ENCODE measurements at regions not wholly inside any gene's neighbourhood (a gene's known extent, or its start where the extent isn't known, plus 50 kb on each side); places are given as distances from the start of the nearest gene placed in this dataset.
"Not testable (repeated sequence)": the region's sequence is repeated elsewhere in the genome, so short reads cannot be mapped to it uniquely, and the experiment has no call there.

DNA sequence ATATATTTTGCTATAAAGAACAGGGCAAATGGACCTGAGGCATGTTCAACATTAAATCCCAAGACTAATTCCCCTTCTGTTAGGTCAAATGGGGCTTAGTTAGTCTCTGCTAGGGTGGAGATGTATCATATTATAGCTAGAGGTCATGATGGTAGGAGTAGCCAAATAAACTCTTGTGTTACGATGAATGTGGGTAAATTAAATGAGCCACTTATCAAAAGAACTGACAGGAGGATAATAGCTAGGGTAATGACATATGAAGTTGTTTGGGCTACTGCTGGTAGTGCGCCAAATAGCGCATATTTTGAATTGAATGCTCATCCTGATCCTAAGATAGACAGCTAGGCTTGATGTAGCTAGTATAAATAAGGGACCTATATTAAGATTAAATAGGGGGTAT lies 445.0 kb downstream of the GXYLT1 start:
- POLR2A ChIA-PET = no interaction called here
- CTCF ChIA-PET = no interaction called here

DNA sequence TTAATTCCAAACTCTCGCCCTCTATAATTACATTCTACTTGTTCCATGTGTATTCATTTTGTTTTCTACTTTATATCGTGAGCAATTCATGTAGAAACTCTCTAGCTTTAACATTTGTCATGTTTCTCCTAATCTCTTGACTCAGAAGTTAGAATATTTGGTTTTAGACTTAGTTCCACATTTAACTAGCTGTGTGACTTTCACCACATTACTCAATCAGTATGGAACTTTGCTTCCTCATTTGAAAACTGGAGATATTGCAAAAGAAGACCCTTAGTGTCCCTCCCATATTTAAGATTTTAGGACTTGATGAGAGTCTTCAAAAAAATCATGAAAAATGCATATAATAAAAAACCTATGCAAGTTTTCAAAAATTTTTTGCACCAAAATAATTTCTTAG lies 447.5 kb downstream of the GXYLT1 start:
- POLR2A ChIA-PET = no interaction called here
- CTCF ChIA-PET = no interaction called here

DNA sequence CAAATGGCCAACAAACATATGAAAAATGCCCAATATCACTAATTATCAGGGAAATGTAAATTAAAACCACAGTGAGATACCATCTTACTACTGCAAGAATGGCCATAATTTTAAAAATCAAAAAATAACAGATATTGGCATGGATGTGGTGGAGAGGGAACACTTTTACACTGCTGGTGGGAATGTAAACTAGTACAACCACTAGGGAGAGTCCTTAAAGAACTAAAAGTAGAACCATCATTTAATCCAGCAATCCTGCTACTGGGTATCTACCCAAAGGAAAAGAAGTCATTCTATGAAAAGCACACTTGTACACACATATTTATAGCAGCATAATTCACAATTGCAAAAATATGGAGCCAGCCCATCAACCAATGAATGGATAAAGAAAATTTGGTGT lies 459.7 kb downstream of the GXYLT1 start:
- CTCF ChIA-PET = no interaction called here
- POLR2A ChIA-PET = no interaction called here

DNA sequence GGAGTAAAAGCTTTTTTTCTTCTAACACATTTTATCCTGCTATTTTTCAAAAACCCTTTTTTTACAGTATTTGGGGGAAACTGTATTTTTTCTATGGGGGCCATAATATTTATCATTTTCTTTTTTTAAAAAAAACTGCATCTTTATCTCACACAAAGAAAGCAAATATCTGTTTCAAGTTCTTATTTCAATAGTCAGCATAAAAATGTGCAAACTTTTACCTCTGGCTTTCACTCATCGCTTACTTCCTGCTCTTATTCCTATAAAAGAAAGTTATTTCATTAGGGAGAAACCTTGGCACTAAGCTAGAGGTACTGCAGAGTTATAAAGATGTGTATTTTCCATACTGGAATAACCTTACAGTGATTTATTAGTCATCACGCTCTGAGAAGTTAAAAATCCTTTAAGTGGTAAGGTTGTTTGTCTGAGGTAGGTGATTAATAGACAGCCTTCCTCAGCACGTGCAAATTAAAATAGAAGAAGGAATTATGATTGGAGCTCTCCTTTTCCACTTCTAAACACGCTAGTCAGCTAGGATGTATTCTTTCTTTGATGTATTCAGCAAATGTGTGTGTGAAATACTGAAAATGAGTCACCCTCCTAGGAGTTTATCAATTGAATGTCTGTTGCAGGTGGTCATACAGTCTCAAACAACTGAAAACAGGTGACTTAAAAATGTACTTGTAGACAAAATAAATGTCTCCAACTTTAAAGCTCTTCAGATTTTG lies 461.0 kb downstream of the GXYLT1 start:
- ChIA-PET CTCF (no interaction called here), POLR2A (no interaction called here)

DNA sequence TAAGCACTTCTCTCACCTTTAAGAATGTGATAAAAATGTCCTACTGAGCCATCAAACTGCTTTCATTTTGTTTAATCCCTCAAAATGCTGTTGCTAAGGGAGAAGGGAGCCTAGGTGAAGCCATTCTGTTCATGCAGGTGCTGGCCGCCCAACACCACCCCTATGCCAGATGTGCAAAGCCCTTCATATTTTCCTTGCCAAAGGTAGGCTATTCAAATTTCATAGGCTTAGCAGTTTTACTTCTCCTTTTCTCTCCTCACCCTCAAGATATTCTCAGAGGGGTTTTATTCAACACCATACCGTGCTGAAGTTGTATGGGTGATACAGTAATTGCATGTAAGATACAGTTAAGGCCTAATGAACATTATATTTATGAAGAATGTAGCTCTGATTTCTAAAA lies 461.7 kb downstream of the GXYLT1 start:
- ChIA-PET CTCF (no interaction called here), POLR2A (no interaction called here)

DNA sequence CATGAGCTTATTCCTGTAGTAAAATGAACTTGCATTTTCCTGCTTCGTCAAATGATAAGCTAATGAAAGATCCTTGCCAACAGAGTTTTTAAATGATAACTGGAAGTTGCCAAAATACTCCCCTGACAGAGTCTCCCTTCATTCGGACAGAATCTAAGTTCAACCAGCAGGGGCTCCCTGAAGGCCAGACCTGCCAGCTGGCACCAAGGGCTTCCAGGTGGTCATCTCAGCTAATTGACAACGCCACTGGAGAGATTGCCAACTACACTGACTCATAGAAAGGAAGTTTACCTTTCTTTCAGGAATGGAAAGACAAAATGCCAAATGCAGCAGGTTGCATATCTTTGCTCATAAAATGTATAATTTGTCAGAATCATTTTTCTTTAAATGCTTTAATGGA lies 462.8 kb downstream of the GXYLT1 start:
- POLR2A ChIA-PET = no interaction called here
- CTCF ChIA-PET = no interaction called here

DNA sequence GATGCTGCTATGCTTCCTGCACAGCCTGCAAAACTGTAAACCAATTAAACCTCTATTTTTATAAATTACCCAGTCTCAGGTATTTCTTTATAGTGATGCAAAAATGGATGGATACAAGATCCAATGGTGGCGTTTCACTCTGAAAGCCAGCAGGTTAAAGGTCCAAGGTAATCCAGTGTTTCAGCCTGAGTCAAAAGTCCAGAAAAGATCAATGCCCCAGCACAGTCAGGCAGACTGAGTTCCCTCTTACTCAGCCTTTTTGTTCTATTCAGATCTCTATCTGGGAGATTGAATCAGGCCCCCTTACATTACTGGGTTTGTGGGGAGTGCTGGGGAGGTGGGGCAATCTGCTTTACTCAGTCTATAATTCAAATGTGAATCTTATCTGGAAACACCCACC lies 464.5 kb downstream of the GXYLT1 start:
- ChIA-PET POLR2A (no interaction called here), CTCF (interaction anchor here (0.6 kb wide), 1 partner anchor 328 kb away, joined by 3 read pairs; no protein-coding TSS in a partner anchor)

DNA sequence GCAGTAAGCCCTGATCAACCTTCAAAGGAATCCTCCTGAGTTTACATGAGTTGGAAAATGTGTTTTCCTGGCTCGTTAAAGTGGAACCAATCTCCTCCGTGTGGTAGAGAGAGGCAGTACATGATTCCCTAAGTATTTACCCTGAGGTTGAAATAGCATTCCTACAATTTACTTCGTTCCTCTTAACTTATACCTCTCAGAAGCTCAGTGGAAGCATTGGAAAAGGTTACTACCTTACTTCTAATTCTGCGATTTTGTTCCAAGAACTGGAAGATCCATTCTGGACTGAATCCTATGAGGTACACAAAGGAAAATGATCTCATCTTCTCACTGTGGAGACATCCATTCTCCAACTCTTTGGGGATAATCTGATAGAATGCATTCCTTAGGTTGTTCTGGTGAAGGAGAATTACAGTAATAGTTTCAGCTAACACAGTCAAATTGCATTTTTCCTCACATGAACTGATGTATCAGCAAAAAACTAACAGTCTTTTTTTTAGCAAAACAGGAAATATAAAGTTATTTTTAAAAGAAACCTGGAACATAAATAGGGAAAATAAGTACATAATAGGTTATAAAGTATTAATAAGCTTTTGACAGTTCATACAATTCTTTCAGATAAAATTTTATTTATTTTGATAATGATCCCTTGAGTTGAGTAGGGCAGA lies 475.6 kb downstream of the PDZRN4 start:
- CTCF ChIA-PET = no interaction called here
- POLR2A ChIA-PET = no interaction called here

DNA sequence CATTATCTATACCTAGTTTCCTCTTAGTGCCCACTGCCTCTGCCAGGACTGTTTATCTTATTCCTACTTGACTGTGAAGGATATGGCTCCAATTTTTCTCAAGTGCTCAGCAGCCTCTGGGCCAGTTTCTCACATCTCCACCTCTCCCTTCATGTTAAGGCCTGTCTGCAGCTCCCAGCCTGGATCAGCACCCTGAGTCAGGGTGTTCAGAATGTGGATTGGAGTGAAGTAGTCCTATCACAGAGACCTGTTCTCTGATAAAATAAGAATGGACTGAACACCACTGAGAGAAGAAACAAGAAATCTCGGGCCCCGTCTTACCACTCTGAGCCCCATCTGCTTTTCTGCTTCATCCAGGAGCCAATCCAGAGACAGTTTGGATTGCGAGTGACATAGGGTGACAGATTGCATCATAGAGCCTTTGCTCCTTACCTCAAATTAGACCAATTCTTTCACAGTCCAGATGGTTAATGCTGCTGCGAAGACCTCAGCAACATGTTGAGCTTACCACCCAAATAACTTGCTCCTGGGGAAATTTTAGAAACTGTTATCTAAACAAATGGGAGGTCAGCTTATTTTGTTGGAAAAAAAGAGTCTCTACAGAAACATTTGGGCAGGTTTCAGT lies 473.1 kb downstream of the PDZRN4 start:
- CTCF ChIA-PET = no interaction called here
- POLR2A ChIA-PET = no interaction called here

DNA sequence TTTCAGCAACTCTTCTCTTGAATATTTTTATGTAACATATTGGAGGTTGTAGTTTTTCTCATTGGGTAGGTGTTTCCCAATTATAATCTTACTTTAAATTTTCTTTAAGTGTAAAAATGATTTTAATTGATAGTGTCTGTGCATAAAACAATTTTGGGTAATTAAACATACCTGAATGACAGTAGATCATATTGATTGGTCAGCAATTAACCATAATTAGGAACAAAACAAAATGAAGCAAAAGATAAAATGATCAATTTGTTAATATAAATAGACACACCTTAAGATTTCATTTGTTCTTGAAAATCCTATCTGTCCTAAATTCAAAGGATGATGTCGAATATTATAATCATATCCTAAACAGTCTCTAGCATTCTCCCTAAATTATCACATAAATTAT lies 468.3 kb downstream of the PDZRN4 start:
- ChIA-PET POLR2A (no interaction called here), CTCF (no interaction called here)

DNA sequence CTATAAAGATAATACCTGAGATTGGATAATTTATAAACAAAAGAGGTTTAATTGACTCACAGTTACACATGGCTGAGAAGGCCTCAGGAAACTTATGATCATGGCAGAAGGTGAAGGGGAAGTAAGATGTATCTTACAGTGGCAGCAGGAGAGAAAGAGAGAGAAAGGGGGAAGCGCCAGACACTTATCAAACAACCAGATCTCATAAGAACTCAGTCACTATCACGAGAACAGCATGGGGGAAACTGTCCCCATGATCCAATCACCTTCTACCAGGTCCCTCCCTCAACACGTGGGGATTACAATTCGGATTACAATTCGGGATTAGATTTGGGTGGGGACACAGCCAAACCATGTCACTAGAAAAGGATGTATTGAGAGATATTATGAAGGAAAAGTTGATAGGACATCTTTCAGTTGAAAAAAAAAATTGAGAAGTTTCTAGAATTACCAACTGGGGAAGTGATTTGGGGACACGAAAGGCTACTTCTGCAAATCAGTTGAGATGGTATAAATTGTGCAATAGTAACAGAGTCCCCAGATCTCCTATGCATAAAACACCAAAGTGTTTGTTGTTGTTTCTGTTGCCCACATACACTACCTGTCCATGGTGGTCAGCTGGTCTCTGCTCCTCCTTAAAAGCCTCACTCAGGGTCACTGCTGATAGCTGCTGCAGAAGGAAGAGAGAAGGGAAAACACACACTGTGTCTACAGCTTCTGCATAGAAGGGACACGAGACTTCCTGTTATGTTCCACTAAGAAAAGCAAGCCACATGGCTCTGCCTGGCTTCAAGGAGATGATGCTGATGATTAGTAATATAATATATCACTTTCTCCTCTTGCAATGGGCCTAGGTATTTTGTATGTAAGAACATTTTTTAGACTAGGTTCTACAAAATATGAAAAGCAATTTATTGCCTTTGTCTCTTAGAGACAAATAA lies 465.5 kb downstream of the PDZRN4 start:
- ChIA-PET CTCF (no interaction called here), POLR2A (no interaction called here)

DNA sequence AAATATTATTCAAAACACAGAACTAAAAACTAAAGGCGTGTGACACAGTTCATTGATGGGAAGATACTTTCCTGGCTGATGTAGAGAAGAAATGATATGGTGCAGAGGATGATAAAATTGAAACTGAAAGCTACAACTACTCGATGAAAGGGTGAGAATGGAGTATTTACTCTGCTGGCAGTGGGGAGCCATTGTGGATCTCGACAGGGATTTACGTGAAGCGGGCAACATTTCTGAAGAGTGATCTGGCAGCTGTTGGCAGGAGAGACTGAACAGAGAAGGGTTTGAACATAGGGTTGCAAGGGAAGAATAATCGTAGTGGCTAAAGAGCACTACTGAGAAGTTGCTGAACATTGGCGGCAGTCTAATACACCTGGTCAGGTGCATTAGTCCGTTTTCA lies 464.9 kb downstream of the PDZRN4 start:
- POLR2A ChIA-PET = no interaction called here
- CTCF ChIA-PET = no interaction called here

DNA sequence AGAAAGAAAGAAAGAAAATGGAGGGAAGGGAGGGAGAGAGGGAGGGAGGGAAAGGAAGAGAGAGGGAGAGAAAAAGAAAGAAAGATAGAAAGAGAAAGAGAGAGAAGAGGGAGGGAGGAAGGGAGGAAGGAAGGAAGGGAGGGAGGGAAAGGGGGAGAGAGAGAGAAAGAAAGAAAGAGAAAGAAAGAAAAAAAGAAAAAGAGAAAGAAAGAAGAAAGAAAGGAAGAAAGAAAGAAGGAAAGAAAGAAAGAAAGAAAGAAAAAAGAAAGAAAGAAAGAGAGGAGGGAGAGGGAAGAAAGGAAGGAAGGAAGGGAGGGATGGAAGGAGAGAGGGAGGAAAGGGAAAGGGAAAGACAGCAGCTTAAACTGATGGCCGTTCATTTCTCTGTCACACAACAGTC lies 457.5 kb downstream of the PDZRN4 start:
- CTCF ChIA-PET = no interaction called here
- POLR2A ChIA-PET = no interaction called here

DNA sequence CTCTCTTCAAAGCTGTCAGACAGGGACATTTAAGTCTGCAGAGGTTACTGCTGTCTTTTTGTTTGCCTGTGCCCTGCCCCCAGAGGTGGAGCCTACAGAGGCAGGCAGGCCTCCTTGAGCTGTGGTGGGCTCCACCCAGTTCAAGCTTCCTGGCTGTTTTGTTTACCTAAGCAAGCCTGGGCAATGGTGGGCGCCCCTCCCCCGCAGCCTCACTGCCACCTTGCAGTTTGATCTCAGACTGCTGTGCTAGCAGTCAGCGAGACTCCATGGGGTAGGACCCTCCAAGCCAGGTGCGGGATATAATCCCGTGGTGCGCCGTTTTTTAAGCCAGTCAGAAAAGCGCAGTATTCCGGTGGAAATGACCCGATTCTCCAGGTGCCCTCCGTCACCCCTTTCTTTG lies 454.7 kb downstream of the PDZRN4 start:
- POLR2A ChIA-PET, CTCF ChIA-PET: not testable (repeated sequence)

DNA sequence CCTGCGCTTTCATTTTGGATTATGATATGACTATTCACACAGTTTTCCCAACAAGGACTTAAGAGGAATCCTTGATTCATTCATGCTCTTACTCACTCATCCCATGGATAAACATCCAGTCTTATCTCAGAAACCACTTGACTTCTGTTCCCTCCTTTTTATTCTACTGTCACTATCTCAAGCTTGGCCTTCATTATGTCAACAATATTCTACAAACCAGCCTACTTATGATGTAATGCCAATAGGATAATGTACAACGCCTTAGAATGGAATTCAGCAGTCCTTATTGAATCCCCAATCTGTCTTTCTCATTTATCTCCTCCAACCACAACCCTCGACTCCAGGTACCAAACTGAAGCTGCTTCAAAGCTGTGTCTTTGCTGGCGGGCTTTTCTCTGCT lies 448.5 kb downstream of the PDZRN4 start:
- ChIA-PET POLR2A (no interaction called here), CTCF (no interaction called here)

DNA sequence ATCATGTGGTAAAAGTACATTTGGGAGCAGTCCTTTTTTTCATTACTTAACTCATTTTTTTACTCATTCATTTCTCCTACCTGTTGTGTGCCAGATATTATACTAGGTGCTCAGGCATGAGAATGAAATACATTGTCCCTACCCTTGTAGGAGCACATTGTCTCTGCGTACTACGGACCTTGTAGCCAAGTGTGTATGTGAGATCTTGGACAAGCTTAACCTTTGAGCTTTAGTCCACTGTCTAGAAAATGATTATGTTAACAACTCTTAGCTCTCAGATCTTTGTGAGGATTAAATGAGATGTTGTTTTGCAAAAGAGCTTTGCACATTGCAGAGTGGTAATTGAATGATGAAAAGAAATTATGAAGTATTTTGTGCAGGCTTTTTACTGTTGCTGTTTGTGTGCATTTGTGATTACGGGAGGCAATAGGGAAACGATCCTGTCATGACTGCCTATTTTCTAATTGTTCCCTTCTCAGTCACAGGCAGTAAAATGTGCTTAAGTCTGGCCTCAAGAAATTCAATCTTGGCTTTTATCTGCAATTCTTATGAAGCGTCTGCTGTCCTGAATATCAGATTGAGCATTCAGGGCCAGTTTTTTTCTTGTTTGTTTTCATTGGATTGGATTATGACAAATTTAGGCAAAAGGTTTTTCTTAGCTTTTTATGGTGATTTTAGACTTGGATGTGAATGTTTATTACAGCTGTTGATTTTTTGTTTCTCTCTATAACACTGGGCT lies 447.7 kb downstream of the PDZRN4 start:
- ChIA-PET POLR2A (no interaction called here), CTCF (no interaction called here)

DNA sequence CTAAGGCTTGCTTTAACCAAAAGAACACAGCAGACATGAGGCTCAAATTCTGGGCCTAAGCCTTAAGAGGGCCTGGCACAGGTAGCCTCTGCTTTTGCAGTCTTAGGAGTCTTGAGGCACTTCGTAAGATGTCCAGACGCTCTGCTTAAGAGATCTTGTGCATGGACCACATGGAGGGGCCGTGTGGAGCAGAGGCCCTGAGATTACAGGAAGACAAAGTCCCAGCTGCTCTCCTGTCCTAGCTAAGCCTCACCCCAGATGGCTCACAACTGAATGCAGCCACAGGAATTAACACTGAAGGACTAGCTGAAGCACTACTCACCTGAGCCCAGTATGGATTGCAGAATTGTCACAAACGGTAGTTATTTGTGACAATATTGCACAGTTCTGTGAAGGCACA lies 446.0 kb downstream of the PDZRN4 start:
- CTCF ChIA-PET = no interaction called here
- POLR2A ChIA-PET = no interaction called here

DNA sequence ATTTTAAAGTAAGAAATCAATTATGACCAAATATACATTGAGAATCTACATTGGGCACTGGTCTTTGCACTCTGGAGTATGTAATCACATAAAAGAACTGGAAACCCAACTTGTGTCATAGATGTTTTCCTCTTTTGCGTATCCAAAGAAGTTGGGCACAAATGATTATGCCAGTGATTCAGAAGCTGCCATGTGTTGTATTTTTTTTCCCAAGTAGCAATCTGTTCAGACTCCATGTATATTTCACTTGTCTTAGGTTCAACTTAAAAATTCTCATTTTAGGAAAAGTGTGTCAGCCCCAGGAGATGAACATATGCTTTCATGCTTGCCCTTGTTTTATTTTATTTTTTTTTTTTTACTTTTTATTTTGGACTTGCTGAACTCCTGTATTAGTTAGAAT lies 441.5 kb downstream of the PDZRN4 start:
- POLR2A ChIA-PET = no interaction called here
- CTCF ChIA-PET = no interaction called here

DNA sequence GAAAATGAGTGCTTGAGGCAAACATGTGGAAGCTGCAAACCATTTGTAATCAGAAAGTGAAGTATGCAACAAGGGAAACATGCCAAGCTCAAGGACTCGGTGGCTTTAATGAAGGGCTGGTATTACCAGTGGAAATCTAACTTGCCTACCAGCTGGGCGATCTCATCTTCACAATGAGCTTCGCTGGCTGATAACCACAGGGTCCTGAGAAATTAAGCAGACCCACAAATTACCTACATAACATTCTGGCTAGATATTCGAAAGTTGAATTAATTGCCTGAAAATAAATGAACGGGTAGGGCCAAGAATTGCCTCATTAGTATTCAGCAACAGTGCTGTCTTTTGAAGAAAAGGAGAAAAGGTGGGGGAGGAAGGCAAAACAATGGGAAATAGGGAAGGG lies 439.4 kb downstream of the PDZRN4 start:
- ChIA-PET CTCF (no interaction called here), POLR2A (no interaction called here)

DNA sequence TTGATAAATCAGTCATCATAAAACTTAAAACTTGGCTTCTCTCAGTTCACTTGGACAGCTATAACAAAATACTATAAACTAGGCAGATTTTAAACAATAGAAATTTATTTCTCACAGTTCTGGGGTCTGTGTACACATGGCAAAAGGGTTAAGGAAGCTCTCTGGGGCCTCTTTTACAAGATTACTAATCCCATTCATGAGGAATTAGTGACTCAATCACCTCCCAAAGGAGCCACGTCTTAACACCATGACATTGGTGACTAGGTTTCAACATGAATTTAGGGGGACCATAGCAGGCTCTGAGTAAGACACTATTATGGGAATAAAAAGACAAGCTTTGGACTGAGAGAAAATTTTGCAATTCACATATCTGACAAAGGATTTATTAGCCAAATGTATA lies 436.5 kb downstream of the PDZRN4 start:
- ChIA-PET CTCF (no interaction called here), POLR2A (no interaction called here)

Measured in activated CD8-positive, alpha-beta memory T cell treated with anti-CD3 and anti-CD28 coated beads for 36 hours (primary cell).